CD4-positive, alpha-beta T cell treated with Interleukin-1 beta for 1 hour (primary cell): ENCODE measurements at regions not wholly inside any gene's neighbourhood (a gene's known extent, or its start where the extent isn't known, plus 50 kb on each side); places are given as distances from the start of the nearest gene placed in this dataset.

Source experiments
- DNase-seq, 2 donors: peaks; one replicate each; pipeline ENCODE4 v3.0.0-alpha.2; 2020 to 2022

DNA sequence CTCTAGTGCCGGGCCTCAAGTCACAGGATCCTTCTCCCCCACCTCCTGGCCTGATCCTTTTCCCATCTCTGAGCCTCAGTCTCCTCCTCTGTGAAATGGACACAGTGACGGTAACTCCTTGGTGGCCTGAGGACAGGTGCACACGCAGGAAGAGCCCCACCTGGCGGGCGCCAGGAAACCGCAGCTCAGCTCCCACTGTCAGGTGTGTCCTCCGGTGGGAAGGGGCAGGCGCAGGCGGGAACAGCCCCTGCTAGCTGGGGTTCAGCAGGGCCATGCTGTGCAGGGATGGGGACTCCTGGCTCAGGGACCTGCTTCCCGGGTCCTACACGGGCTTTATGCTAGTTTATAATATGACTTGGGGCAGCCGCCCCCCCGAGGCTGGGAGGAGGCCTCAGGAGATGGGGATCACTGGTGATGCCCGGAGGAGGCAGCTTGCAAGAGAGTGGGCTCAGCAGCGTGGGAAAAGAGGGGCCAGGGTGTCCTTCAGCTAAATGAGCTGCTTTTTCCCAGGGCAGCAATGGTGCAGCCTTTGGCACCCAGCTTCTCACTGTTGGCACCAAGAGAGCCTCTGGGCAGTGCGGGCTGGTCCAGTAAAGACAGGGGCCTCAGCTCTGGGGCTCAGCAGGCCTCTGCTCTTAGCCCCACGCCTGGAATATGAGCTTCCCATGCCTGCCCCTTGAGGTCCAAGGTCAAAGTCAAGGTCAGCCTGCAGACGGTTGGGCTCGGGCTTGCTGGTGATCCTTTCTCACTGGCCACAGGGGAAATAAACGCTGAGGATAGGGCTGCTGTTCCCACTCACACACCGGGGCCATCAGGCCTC lies 68.0 kb upstream of the FAM20C start:
- DNase-seq: no peak

DNA sequence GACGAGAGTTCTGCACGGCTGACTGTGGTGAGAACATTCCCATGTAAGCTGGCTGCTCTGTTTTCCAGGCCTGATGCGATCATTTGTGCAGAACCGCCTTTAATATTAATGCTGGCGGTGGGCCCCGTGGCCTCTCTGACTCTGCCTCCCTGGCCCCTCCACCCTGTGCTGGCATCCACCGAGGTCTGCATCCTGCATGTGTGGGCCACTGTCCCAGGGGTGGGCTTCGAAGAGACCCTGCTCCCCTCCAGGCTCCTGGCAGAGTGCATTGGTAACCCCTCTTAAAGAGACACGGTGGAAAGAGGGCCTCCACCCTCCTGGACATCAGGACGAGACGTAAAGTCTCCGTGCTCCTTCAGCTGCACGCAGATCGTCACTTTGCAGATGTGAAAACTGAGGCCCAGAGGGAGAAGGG lies 67.3 kb upstream of the FAM20C start:
- DNase-seq: no peak

DNA sequence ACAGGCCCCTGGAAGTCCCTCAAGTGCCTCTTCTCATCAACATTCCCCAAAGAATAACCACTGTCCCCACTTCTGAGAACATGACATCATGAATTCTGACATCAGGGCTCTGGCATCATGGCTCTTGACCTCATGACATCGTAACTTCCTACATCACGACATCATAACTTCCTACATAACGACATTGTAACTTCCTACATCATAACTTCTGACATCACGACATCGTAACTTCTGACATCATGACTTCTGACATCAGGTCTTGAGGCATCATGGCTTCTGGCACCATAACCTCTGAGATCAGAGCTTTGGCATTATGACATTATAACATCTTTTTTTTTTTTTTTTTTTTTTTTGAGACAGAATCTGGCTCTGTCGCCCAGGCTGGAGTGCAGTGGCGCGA lies 66.7 kb upstream of the FAM20C start:
- no peak for DNase-seq

DNA sequence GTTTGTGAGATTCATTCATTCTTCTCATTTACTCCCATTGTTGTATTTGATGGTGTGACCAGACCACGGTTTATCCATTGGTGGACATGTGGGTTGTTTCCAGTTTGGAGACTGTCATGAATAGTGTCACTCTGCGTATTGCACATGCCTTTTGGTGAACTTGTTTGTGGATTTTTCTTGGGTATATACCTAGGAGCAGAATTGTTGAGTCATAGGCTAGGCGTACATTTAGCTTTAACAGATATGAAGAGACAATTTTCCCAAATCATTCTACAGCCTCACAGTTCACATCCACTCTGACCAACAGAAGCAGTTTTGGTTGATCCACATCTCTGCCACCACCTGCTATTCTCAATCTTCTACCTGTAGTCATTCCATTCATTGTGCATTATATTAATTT lies 66.0 kb upstream of the FAM20C start:
- DNase-seq: no peak

DNA sequence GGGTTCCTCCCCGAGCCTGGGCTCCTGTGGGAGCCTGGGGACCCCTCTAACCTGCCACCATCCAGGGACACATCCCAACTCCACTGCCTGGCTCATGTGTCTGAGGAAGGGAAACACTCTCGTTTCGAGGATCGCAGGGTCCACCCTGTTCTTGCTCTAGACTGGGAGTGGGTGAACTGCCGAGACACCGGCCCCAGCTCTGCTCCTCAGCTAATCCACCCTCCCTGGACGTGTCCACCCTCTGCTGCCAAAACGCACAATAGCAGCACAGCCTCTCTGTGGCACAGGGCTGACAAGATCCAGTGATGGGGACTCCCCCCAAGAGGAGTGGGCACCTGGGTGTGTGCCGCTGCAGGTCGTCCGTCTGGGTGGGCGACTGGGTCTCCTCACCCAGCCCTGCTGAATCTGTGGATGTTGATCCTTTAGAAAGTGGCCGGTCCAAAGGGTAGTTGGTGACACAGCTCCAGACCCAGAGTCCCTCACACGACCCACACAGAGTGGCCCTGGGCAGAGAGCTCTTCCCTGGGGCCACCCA lies 65.2 kb upstream of the FAM20C start:
- DNase-seq: no peak

DNA sequence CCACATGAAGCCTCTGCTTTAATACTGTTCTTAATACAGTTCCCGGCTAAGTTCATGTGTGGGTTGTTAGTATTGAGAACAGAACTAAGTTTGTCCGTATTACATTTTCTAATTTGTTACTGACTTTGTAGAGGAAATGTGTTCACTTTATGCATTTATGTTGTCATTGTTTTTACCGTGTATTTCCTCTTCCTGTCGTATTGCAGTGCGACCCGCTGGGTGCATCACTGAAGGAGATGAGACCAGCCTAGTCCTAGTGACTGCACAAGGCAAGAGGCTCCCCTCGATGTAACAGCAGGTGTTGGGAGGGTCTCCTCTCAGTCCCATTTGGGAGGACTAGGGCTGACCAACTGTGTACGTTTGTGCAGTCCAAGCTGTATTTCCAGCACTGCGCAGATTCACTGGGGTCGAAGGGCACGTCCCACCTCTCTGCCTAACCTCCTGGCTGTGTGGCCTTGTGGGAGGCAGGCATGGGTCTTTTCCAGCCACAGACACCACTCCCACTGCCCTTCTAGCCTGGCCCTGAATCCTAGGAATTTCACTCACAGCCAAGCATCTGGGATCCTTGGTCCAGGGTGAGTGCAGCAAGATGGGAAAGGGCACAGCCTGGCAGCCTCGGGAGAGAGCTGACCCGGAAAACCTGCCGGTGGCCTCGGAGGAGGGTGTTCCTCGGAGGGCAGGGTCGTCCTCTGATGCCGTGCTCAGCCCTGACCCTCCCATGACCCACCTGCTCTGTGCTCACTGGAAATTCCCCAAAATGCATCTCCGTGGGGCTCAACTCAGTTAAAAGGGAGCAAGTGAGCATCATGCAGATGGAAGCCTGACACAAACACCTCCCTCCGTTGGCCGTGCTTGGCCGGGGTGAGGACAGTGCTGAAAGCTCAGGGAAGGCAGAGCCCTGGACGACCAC lies 63.9 kb upstream of the FAM20C start:
- no peak for DNase-seq

DNA sequence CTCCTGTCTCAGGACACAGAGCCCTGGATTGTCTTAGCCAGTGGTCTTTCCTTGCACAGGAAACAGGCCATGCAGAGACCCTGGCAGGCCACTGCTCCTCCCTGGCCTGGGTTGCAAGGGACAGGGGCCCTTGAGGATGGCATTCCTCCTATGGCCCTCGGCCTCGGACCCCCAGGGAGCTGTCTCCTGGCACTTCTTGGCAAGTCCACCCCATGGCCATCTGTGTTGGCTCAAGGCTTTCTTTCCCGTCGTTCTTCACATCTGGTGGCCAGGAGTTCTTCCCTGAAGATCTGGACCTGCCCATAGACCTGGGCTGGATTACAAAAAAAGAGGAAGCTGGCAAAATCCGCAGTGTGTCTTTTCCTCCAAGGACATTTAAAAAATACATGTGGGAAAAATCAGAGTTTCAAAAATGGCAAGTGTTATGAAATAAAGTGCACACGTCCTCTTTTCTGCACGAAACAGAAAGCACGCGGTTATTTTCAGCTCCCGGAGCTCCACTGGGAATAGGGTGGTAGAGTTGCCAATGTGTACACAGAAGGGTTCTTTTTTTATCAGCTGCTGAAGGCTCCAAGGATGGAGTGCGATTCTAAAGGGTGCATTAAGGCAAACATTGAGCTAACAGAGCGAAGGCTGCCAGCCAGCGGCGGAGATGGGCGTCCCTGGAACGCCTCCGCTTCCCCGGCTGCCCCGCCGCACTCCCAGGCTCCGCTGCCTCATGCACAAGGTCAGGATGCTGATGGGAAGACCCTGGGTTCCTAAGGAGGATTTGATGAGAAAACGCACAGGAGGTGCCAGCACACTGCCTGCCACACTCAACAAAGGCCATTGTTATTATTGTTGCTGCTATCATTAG lies 62.8 kb upstream of the FAM20C start:
- DNase-seq: no peak

DNA sequence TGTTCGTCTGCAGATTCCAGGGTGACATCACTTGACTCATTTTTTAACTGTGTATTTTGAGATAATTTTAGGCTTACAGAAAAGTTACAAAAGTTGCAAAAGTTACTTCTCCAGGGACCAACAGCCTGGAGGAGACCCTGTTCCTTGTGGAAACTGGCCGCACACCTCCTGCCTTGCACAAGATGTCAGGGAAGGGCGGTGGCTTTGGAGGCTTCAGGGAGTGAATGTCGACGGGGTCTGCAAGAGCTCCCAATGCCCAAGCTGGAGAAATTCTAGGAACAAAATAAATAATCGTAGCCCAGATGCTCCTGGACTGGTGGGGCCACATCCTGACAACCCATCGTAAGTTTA lies 62.2 kb upstream of the FAM20C start:
- no peak for DNase-seq

DNA sequence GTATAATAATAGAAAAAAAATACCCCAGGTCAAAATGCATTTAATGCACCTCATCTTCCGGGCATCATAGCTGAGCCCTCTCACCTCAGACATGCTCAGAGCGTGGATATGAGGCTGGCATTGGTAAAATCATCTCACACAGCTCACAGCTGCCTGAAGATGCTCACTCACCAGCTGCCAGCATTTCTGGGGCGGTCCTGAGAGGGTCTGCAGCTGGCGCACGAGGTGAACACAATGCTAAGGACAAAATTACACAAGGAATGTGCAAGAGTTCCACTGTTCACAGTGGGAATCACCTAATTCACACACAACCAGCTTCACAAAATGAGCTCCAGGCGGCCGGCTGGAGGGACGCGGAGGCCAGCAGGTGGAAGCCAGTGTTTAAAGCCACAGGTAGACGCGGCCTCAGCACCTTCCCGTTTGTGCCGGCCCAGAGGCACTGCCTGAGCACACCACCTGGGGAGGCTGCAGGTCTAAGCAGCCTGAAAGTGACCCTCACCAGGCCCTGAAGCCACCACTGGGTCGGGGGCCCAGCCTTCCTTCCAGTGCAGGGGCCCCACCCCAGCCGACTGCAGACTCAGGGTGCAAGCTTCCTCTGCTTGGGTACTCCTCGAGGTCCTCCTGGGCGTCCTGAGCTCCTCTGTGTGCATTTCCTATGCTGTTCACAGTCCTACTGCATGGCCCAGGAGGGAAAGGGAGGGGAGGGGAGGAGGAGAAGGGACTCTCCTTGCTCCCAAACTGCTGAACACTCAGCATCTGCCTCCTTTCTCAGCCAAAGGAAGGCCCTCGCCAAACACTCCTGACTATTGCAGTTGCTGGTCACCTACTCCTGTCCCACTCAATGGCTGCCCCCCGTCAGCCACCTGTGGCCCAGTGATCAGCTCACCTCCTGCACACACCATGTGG lies 61.2 kb upstream of the FAM20C start:
- DNase-seq: no peak

DNA sequence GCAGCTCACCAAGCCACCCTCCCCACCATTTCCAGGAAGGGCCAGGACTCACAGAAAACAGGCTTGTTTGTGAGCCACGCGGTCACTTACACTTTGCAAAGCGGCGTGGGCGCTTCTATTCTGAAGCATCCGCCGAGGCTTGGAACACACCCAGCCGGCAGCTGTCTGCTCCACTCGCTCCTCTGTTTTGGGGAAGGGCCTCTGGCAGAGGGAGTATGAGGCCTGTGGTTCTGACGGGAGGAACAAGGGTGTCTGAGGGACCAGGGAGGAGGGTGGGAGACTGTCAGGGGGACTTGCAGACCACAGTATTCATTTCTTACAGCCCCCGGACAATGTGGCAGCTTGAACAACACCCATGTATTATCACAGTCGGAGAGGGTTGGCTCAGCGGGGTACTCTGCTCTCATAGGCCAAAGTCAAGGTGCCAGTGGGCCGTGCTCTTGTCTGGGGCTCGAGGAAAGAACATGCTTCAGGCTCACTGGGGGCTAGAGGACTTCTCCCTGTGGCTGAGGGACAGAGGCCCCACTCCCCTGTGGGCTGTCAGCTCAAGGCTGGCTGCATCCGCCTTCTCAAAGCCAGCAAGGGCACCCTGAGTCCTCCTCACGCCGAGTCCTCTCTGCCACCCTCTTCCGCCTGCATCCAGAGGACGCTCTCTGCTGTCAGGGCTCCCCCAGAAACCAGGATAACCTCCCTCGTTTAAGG lies 60.4 kb upstream of the FAM20C start:
- no peak for DNase-seq

DNA sequence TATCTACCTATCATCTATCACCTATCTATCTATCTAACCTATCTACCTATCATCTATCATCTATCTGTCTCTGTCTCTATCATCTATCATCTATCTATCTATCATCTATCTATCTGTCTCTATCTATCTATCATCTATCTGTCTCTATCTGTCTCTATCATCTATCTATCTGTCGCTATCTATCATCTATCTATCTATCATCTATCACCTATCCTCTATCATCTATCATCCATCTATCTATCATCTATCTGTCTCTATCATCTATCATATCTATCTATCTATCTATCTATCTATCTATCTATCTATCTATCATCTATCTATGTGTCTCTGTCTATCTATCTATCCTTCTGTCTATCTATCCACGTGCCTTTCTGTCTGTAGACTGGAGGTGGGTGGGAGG lies 59.5 kb upstream of the FAM20C start:
- no peak for DNase-seq

DNA sequence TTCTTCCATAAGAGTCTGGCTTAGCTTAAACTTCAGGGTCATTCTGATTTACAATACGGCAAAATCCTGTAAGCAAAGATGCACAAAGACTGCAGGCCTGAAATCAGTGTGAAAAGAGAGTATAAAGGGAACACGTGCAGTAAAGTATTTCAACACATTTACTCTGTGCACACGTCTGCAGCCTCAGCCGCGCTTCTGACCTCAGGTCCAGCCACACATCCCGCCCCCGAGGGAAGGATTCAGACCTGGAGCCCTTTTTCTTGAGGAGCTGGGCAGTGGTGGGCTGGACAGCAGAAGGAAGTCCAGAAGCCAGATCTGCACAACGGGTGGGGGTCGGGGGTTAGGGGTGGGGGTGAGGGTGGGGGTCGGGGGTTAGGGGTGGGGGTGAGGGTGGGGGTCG lies 58.9 kb upstream of the FAM20C start:
- DNase-seq: no peak

DNA sequence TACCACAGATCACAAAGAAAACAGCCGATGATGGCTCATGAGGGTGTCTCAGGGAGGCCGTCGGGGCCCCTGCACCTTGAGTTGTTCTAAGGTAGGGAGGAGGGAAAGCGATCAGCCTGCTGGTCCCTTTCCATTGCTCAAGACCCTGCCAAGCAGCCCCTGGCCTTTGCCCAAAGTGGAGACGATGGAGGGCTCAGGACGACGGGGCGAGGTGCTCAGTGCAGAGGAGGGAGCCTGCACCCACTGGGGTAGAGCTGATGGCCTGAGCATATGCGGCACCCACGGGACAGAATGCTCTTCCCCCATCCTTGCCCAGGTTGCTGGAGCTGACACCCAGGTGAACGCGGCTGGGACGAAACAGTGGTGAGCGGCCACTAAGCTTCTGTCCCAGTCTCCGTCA lies 58.3 kb upstream of the FAM20C start:
- DNase-seq: no peak

DNA sequence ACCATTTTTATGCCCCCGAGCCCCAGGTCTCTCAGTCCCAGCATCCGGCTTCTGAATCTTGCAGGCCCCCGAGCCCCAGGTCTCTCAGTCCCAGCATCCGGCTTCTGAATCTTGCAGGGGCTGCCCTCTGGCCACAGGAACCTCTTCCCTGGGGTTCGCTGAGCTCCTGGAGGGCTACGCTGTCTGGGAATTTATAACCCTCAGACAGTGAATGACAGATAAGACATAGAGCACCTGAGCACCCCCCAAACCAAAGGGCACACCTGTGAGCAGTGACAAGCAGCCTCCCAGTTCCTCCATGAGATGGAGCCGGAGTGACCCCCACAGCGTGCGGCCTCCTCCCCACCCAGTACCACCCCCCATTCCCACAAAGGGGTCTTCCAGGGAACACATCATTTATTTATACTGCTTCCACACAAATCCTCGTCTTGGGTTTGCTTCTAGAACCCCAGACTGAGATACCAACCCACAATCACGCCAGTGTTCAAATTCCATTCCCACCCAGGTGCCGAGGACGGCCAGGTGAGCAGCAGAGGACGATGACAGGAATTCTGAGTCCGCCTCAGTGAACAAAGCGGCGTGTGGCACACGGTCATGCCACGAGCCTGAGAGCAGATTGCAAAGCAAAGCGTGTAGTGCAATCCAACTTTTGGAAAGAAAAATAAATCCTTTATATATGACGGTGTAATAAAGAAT lies 57.7 kb upstream of the FAM20C start:
- DNase-seq: no peak

DNA sequence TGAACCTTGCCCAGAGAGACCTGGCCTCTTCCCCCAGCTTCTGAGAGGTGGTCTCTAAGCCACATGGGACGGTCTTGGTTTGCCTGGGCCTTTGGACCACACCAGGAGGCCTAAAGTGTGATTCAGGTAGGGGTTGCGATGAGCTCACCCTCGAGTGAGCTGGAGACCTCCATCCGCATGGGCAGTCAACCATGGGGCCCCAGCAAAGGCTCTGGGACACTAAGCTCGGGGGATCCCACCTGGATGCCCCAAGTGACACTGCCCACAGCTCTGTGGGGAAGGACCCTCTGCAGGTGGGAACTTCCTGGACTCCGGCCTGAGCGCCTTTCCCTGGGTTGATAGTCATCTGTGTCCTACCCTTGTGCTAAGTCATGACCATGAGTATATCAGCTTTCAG lies 57.1 kb upstream of the FAM20C start:
- DNase-seq: no peak

DNA sequence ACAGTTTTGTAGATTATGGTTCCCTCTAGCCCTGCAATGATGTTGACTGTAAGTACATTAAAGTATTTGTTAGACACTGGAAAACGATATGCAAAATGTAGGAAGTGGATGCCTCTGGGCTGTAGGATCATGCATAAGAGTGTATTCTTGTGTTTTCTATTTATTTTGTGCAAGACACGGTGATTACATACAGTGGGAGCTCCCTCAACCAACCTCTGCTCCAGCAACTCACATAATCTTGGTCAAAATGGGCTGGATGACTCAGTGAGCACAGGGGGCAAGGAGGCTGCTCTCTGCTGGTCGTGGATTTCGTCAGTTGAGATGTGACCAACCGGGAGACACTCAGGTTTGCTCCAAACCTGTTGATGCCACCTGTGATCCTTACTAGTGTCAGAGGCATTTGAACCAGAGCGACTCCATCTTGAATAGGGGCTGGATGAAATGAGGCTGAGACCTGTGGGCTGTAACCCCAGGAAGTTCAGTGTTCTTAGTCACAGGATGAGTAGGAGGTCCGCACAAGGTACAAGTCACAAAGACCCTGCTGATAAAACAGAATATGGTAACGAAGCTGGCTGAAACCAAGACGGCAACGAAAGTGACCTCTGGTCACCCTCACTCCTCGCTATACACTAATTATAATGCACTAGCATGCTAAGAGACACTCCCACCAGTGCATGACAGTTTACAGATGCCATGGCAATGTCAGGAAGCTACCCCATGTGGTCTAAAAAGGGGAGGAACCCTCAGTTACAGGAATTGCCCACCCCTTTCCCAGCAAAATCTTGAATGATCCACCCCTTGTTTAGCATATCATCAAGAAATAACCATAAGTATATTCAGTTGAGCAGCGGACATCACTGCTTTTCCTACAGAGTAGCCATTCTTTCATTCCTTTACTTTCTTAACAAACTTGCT lies 56.4 kb upstream of the FAM20C start:
- DNase-seq: no peak

DNA sequence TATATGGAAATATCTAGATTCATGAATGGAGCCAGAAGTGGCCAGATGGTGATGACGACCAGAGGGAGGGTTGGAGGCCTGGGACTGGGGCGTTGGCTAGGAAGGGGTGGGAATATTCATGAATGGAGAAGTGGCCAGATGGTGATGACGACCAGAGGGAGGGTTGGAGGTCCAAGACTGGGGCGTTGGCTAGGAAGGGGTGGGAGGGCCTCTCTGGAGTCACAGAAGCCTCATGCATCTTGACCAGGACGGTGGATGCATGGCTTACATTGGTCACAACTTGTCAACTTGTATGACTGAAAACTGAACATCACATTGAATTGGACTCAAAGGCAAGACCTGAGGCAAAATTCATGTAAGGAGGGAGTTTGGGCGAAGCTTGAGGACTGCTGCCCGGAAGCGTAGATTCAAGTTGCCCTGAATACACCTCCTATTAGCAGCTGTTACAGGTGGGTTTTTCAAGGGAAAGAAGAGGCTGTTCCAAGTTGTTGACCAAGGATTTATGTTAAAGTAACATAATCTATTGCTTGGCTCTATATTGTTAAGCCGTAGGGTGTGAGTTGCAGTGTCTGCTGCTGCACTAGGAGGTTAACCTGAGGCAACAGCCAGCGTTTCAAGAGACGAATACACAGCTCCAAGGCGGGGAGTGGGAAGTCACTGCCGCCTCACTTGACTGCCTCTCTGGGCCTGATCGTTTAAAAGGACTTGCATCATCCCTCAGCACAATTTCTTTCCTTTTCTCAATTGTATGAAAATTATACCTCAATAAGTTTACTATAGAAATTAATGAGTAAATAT lies 55.1 kb upstream of the FAM20C start:
- DNase-seq: no peak

DNA sequence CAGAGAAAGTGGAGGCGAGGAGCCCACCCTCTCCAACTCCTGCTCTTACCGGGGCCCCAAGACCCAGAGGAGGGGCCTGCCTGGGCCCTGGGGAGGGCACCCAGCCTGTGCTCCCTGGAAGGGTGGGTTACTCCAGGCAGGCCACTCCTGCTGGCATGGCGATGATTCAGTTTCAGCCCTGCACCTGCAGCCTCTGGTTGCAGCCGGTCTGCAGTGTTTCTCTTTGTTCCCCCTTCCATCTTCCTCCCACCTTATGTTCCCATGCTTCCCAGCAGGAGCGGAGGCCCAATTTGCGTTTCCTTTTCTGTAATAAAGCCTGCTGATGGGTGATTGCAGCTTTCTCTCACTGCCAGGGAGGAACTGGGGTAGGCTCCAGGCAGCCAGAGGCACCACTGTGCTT lies 53.2 kb upstream of the FAM20C start:
- no peak for DNase-seq
